Breast epithelium (tissue), 3 donors: ENCODE measurements at regions not wholly inside any gene's neighbourhood (a gene's known extent, or its start where the extent isn't known, plus 50 kb on each side); places are given as distances from the start of the nearest gene placed in this dataset.

Experiments
- POLR2A ChIP-seq: fragments of 450-650 bp; IDR thresholded peaks from one replicate; pipeline ENCODE4 v1.6.1; 2016; ENCODE audit warnings: antibody characterized with exemption, mild to moderate bottlenecking, moderate library complexity
- POLR2AphosphoS5 ChIP-seq, 3 donors: sonication (generic); formaldehyde crosslinking; IDR thresholded peaks; one replicate each; pipeline ENCODE4 v1.6.1; 2017; ENCODE audit warnings: antibody characterized with exemption in 3 of 3
- TF ChIP-seq, protein P1 (sequence below), 3 donors: fragments of 450-650 bp; IDR thresholded peaks; one replicate each; pipeline ENCODE4 v1.5.1; 2016 to 2017; ENCODE audit warnings: antibody characterized with exemption in 3 of 3, mild to moderate bottlenecking in 3 of 3, moderate library complexity in 3 of 3

DNA sequence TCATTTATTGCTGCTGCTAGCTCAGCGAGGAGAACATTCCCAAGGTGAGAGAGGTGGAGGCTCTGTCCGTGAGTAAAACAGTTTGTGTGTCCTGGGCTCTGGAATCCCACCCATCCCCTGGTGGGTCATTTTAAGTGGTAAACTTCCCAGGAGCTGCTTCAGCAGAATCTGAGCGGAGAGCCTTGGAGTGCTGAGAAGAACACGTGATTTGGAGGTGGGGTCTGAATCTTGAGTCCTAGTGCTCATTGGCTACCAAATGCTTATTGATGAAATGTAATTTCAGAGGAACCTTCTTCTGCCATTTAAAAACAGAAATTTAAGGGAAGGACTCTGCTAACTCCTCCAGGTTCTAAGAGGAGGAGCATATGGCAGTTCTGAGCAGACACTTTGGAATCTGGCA, 132.4 kb downstream of the CDH26 start:
- TF ChIP-seq, protein P1, sequence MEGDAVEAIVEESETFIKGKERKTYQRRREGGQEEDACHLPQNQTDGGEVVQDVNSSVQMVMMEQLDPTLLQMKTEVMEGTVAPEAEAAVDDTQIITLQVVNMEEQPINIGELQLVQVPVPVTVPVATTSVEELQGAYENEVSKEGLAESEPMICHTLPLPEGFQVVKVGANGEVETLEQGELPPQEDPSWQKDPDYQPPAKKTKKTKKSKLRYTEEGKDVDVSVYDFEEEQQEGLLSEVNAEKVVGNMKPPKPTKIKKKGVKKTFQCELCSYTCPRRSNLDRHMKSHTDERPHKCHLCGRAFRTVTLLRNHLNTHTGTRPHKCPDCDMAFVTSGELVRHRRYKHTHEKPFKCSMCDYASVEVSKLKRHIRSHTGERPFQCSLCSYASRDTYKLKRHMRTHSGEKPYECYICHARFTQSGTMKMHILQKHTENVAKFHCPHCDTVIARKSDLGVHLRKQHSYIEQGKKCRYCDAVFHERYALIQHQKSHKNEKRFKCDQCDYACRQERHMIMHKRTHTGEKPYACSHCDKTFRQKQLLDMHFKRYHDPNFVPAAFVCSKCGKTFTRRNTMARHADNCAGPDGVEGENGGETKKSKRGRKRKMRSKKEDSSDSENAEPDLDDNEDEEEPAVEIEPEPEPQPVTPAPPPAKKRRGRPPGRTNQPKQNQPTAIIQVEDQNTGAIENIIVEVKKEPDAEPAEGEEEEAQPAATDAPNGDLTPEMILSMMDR (IDR thresholded peaks at IDR 0.05), result no peak
- TF ChIP-seq POLR2A, result no peak
- no peak for TF ChIP-seq POLR2AphosphoS5 (IDR thresholded peaks at IDR 0.05)
